ENCODE measurements at regions not wholly inside any gene's neighbourhood (a gene's known extent, or its start where the extent isn't known, plus 50 kb on each side); places are given as distances from the start of the nearest gene placed in this dataset.

DNA sequence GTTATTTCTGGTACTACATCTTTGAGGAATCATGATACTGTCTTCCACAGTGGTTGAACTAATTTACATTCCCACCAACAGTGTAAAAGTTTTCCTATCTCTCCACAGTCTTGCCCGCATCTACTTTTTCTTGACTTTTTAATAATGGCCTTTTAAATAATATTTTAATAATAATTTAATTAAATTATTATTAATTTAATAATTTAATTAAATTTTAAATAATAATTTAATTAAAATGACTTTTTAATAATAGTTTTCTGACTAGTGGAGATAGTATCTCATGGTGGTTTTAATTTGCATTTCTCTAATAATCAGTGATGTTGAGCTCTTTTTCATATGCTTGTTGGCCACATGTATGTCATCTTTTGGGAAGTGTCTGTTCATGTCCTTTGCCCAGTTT, 1395.0 kb upstream of the ADGRL3 start:
- no peak overlapping the region for H3K27ac Mint-ChIP-seq
- no peak for DNase-seq
- peaks cover 9 to 13% of the 10 kb centered on the region in 2 donors for H3K9me3 Mint-ChIP-seq
- H3K36me3 Mint-ChIP-seq (ENCODE audit: insufficient read depth) = no peaks in the 10 kb centered on the region
- no peak for ATAC-seq (replicated peaks)
- no peak overlapping the region for H3K4me3 Mint-ChIP-seq
- H3K4me1 Mint-ChIP-seq (ENCODE audit: low read depth in 2 of 2) = no peaks in the 10 kb centered on the region
- H3K27me3 Mint-ChIP-seq = no peaks in the 10 kb centered on the region

- Mint-ChIP-seq H3K9me3 (peaks cover 8% of the 10 kb centered on the region in 2 donors), H3K27ac (no peak overlapping the region), H3K27me3 (no peaks in the 10 kb centered on the region), H3K36me3 (ENCODE audit: insufficient read depth) (no peaks in the 10 kb centered on the region), H3K4me3 (no peak overlapping the region), H3K4me1 (ENCODE audit: low read depth in 2 of 2) (no peaks in the 10 kb centered on the region)
- DNase-seq = no peak
- ATAC-seq (replicated peaks) = no peak
Measured at GRCh38 chr4:59814402-59815010, 1385.6 kb upstream of the ADGRL3 start.

GRCh38 chr4:59818656-59819055, 1381.5 kb upstream of the ADGRL3 start:
- Mint-ChIP-seq H3K27me3 (no peaks in the 10 kb centered on the region), H3K4me3 (no peak overlapping the region), H3K9me3 (peaks cover 8 to 21% of the 10 kb centered on the region in 2 donors), H3K27ac (no peak overlapping the region), H3K36me3 (ENCODE audit: insufficient read depth) (no peaks in the 10 kb centered on the region), H3K4me1 (ENCODE audit: low read depth in 2 of 2) (no peaks in the 10 kb centered on the region)
- DNase-seq = no peak
- ATAC-seq (replicated peaks) = no peak

GRCh38 chr4:59823311-59823710, 1376.8 kb upstream of the ADGRL3 start:
- Mint-ChIP-seq H3K4me1 (ENCODE audit: low read depth in 2 of 2) (no peaks in the 10 kb centered on the region), H3K27ac (no peak overlapping the region), H3K36me3 (ENCODE audit: insufficient read depth) (no peaks in the 10 kb centered on the region), H3K4me3 (no peak overlapping the region), H3K9me3 (peaks cover 7 to 23% of the 10 kb centered on the region in 2 donors), H3K27me3 (no peaks in the 10 kb centered on the region)
- no peak for DNase-seq
- ATAC-seq (replicated peaks) = no peak

DNA sequence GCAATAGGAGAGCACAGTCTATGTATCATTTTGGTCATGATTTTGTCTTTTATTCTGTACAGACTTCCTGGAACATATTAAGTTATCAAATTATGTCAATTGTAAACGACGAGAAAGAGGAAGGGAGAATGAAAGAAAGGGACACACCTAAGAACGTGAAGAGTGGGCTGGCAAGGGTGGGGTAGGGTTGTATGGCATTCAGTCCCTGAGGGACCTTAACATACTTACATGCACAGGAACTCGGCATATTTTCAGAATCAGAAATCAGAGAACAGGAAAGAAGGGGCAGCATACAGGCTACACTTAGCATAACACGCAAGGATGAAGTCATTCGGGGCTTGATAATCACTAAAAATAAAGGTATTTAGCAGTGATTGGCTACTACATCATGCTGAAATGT, 1375.0 kb upstream of the ADGRL3 start:
- no peak for ATAC-seq (replicated peaks)
- Mint-ChIP-seq H3K27ac (no peak overlapping the region), H3K4me3 (no peak overlapping the region), H3K27me3 (no peaks in the 10 kb centered on the region), H3K9me3 (peaks cover 9 to 23% of the 10 kb centered on the region in 2 donors), H3K4me1 (ENCODE audit: low read depth in 2 of 2) (no peaks in the 10 kb centered on the region), H3K36me3 (ENCODE audit: insufficient read depth) (no peaks in the 10 kb centered on the region)
- no peak for DNase-seq

DNA sequence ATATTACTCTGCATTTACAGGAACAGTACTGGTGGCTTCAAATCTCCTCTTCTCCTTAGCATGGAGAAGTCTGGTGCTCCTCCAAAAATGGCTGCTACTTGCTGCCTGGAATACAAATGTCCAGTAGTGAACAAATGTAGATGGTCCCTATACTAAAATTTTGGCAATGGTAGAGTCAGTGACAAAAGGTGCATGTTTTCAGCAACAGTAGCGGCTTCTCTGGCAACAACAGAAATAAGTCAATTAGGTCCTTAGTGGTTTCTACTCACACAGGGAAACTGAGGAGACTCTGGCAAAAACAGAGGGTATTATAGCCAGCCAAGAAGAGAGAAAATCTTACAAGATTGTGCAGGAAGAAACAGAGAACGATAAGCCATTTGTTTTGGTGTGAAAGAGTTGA, 1368.4 kb upstream of the ADGRL3 start:
- DNase-seq (no peak), ATAC-seq (replicated peaks) (no peak)
- Mint-ChIP-seq H3K9me3 (peaks cover 0 to 11% of the 10 kb centered on the region in 2 donors), H3K27ac (no peak overlapping the region), H3K4me1 (ENCODE audit: low read depth in 2 of 2) (no peaks in the 10 kb centered on the region), H3K27me3 (no peaks in the 10 kb centered on the region), H3K36me3 (ENCODE audit: insufficient read depth) (no peaks in the 10 kb centered on the region), H3K4me3 (no peak overlapping the region)

DNA sequence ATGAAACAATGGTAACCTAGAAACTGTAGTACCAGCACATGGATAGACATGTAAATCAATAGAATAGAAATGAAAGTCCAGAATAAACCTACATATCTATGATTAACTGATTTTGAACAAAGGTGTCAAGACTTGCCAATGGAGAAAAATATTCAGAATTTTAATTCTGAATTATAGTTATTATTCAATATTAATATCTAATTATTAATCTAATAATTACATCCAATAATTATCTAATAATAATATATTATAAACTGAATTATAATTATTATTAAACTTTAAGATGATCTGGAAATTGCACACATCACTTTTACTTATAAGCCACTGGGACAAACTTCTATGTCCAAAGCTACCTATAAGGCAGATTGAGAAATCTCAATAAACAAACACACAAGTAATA, 1365.2 kb upstream of the ADGRL3 start:
- no peaks in the 10 kb centered on the region for H3K36me3 Mint-ChIP-seq (ENCODE audit: insufficient read depth)
- DNase-seq (no peak), ATAC-seq (replicated peaks) (no peak)
- H3K9me3 Mint-ChIP-seq = peaks cover 0 to 9% of the 10 kb centered on the region in 2 donors
- no peak overlapping the region for H3K4me3 Mint-ChIP-seq
- H3K27ac Mint-ChIP-seq = no peak overlapping the region
- H3K4me1 Mint-ChIP-seq (ENCODE audit: low read depth in 2 of 2) = no peaks in the 10 kb centered on the region
- H3K27me3 Mint-ChIP-seq = no peaks in the 10 kb centered on the region

GRCh38 chr4:59837751-59838150, 1362.4 kb upstream of the ADGRL3 start:
- ATAC-seq (replicated peaks) (no peak), DNase-seq (no peak)
- Mint-ChIP-seq H3K4me1 (ENCODE audit: low read depth in 2 of 2) (no peaks in the 10 kb centered on the region), H3K9me3 (peaks cover 7% of the 10 kb centered on the region in 2 donors), H3K27me3 (no peaks in the 10 kb centered on the region), H3K27ac (no peak overlapping the region), H3K36me3 (ENCODE audit: insufficient read depth) (no peaks in the 10 kb centered on the region), H3K4me3 (no peak overlapping the region)

- Mint-ChIP-seq H3K27ac (no peak overlapping the region), H3K9me3 (peaks cover 7% of the 10 kb centered on the region in 2 donors), H3K36me3 (ENCODE audit: insufficient read depth) (no peaks in the 10 kb centered on the region), H3K4me1 (ENCODE audit: low read depth in 2 of 2) (no peaks in the 10 kb centered on the region), H3K27me3 (no peaks in the 10 kb centered on the region), H3K4me3 (no peak overlapping the region)
- no peak for ATAC-seq (replicated peaks)
- no peak for DNase-seq
Measured at GRCh38 chr4:59838236-59838635, 1361.9 kb upstream of the ADGRL3 start.

- DNase-seq (no peak), ATAC-seq (replicated peaks) (no peak)
- Mint-ChIP-seq H3K27ac (no peak overlapping the region), H3K27me3 (no peaks in the 10 kb centered on the region), H3K4me1 (ENCODE audit: low read depth in 2 of 2) (no peaks in the 10 kb centered on the region), H3K36me3 (ENCODE audit: insufficient read depth) (no peaks in the 10 kb centered on the region), H3K9me3 (peaks cover 9 to 24% of the 10 kb centered on the region in 2 donors), H3K4me3 (no peak overlapping the region)
Measured at GRCh38 chr4:59841698-59842097, 1358.4 kb upstream of the ADGRL3 start.

DNA sequence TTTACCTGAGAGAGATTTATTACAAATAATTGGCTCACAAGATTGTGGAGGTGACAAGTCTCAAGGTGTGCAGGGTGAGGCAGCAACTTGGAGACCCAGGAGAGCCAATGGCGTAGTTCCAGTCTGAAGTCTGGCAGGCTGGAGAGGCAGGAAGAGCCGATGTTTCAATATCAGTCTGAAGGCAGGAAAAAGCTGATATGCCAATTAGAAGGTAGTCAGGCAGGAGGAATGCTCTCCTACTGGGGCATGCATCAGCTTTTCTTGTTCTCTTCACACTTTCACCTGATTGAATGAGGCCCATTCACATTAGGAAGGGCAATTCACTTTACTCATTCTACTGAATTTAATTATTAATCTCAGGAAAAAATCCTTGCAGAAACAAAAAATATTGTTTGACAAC, 1351.7 kb upstream of the ADGRL3 start:
- Mint-ChIP-seq H3K36me3 (ENCODE audit: insufficient read depth) (no peaks in the 10 kb centered on the region), H3K4me1 (ENCODE audit: low read depth in 2 of 2) (no peaks in the 10 kb centered on the region), H3K27ac (no peak overlapping the region), H3K4me3 (no peak overlapping the region), H3K9me3 (peaks cover 9 to 25% of the 10 kb centered on the region in 2 donors), H3K27me3 (no peaks in the 10 kb centered on the region)
- ATAC-seq (replicated peaks) = no peak
- DNase-seq = no peak

DNA sequence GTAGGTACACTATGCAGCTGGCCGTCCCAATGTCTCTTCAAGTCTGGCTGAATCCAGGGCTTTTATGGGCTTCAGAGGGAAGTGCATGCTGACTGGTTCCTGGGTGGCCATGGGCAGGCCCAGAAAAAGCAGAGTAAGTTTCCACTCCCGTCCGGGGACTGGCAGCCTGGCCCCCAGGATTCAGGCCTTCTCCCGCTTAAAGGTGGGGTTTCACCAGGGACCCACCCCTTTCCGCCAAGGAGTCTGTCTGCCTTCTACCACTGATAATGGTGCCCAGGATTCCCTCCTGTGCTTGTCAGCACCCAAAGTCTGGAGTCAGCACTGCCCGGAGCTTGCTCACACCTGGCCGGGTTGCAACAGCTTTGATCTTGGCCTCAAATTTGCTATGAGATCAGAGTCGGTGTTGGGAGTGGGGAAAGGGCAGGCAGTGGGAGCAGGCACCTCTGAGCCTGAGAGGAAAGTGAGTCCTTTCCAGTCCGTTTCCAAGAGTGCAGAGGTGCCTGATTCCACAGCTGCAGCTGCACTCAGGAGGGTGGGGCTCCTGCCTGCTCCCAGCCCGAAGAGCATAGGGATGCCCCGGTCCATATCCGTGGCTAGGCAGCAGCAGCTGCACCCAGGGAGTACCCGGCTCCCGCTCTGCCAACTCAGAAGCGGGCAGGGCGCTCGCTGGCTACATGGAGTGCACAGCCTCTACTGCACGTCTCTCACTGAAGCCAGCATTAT, 1344.3 kb upstream of the ADGRL3 start:
- Mint-ChIP-seq H3K27me3 (no peaks in the 10 kb centered on the region), H3K4me1 (ENCODE audit: low read depth in 2 of 2) (no peaks in the 10 kb centered on the region), H3K36me3 (ENCODE audit: insufficient read depth) (no peaks in the 10 kb centered on the region), H3K9me3 (peaks cover 2 to 4% of the 10 kb centered on the region in 2 donors), H3K27ac (no peak overlapping the region), H3K4me3 (no peak overlapping the region)
- ATAC-seq (replicated peaks) (no peak), DNase-seq (no peak)

DNA sequence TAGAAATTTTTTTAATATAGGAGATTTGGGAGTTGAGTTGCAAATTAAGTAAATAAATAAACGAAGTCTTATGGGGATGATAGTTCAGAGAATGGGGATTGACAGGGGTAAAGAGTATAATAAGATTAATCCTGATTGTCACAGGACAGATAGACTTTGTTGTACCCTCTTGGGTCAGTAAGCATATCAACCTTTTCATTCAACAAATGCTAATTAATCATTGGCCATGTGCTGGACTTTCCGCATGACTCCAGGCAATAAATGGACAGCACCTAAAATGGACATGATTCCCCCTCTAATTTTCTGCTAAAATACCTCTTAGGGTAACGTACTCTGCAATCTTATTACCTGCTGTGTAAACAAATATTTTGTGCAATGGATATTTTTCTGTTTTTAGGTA, 1331.1 kb upstream of the ADGRL3 start:
- no peaks in the 10 kb centered on the region for H3K36me3 Mint-ChIP-seq (ENCODE audit: insufficient read depth)
- DNase-seq (no peak), ATAC-seq (replicated peaks) (no peak)
- no peaks in the 10 kb centered on the region for H3K27me3 Mint-ChIP-seq
- H3K9me3 Mint-ChIP-seq = peaks cover 7 to 17% of the 10 kb centered on the region in 2 donors
- no peak overlapping the region for H3K4me3 Mint-ChIP-seq
- no peaks in the 10 kb centered on the region for H3K4me1 Mint-ChIP-seq (ENCODE audit: low read depth in 2 of 2)
- no peak overlapping the region for H3K27ac Mint-ChIP-seq

DNA sequence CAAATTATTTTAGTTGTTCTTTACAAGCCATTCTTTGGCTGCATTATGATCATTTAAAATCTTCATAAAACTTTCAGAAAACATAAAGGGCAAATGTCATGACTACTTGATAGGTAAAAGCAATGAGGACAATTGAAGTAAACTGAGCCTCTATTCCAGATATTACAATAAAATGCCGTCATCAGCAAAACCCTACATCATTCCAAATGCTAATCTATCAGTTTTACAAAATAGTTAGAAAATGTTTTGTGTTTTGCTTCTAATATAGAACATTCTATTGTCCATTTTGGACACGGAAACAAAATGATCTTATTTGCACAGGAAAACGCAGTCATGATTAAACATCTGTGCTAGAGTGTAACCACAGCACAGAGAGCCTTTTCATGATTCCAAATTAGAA, 1330.6 kb upstream of the ADGRL3 start:
- no peaks in the 10 kb centered on the region for H3K36me3 Mint-ChIP-seq (ENCODE audit: insufficient read depth)
- no peaks in the 10 kb centered on the region for H3K27me3 Mint-ChIP-seq
- no peak overlapping the region for H3K27ac Mint-ChIP-seq
- ATAC-seq (replicated peaks) (no peak), DNase-seq (no peak)
- peaks cover 7 to 17% of the 10 kb centered on the region in 2 donors for H3K9me3 Mint-ChIP-seq
- H3K4me1 Mint-ChIP-seq (ENCODE audit: low read depth in 2 of 2) = no peaks in the 10 kb centered on the region
- no peak overlapping the region for H3K4me3 Mint-ChIP-seq
